Liver (tissue), 8 donors: ENCODE measurements at regions not wholly inside any gene's neighbourhood (a gene's known extent, or its start where the extent isn't known, plus 50 kb on each side); places are given as distances from the start of the nearest gene placed in this dataset.

Experiments used
- DNase-seq: peaks from one replicate; pipeline ENCODE4 v3.0.0-alpha.2; 2017; ENCODE audit warnings: low spot score
- H3K27ac ChIP-seq, 2 donors: one replicate each; pipeline ENCODE4 v1.7.0; 2013; ENCODE audit warnings: inconsistent platforms in 2 of 2, low read length in 2 of 2, control low read depth in 1 of 2, low read depth in 1 of 2, mild to moderate bottlenecking in 1 of 2
- H3K27me3 ChIP-seq, 4 donors: one replicate each; pipeline versions ENCODE4 v1.6.1 to v1.7.0; 2013; ENCODE audit warnings: low read length in 3 of 4, inconsistent platforms in 1 of 4, mild to moderate bottlenecking in 1 of 4, moderate library complexity in 1 of 4; ENCODE audit not compliant: control insufficient read depth in 4 of 4, insufficient read depth in 4 of 4
- H3K36me3 ChIP-seq, 4 donors: one replicate each; pipeline versions ENCODE4 v1.6.1 to v1.7.0; 2013; ENCODE audit warnings: low read length in 3 of 4, mild to moderate bottlenecking in 3 of 4, low read depth in 1 of 4, moderate library complexity in 1 of 4; ENCODE audit not compliant: control insufficient read depth in 4 of 4, insufficient read depth in 3 of 4
- H3K4me1 ChIP-seq, 4 donors: one replicate each; pipeline versions ENCODE4 v1.6.1 to v1.7.0; 2013; ENCODE audit warnings: low read length in 3 of 4, mild to moderate bottlenecking in 3 of 4, moderate library complexity in 1 of 4; ENCODE audit not compliant: control insufficient read depth in 4 of 4, insufficient read depth in 4 of 4
- H3K4me3 ChIP-seq, 3 donors: one replicate each; pipeline versions ENCODE4 v1.6.1 to v1.7.0; 2013; ENCODE audit warnings: low read length in 3 of 3, control low read depth in 1 of 3, low read depth in 1 of 3, mild to moderate bottlenecking in 1 of 3
- H3K9ac ChIP-seq, 2 donors: one replicate each; pipeline ENCODE4 v1.7.0; 2013; ENCODE audit warnings: low read length in 2 of 2, mild to moderate bottlenecking in 2 of 2, moderate library complexity in 2 of 2, control low read depth in 1 of 2, low read depth in 1 of 2
- H3K9me3 ChIP-seq, 4 donors: one replicate each; pipeline versions ENCODE4 v1.6.1 to v1.7.0; 2013; ENCODE audit warnings: low read length in 3 of 4; ENCODE audit not compliant: control insufficient read depth in 4 of 4
- CTCF ChIP-seq: fragments of 150-350 bp; IDR thresholded peaks from 2 replicates; pipeline ENCODE4 v1.5.1; 2017; ENCODE audit warnings: improper control_type of control experiment, low read depth, low read length; ENCODE audit not compliant: missing input control
- EGR1 ChIP-seq, 2 donors: IDR thresholded peaks; 2 replicates each; pipeline ENCODE4 v1.6.1; 2016 to 2018; ENCODE audit warnings: antibody characterized with exemption in 2 of 2, low read depth in 2 of 2
- FOXA1 ChIP-seq: IDR thresholded peaks from 2 replicates; pipeline ENCODE4 v1.6.1; 2016; ENCODE audit warnings: antibody characterized with exemption
- FOXA2 ChIP-seq: IDR thresholded peaks from 2 replicates; pipeline ENCODE4 v1.6.1; 2016; ENCODE audit warnings: antibody characterized with exemption
- GABPA ChIP-seq, 2 donors: IDR thresholded peaks in 1 of 2; conservative IDR thresholded peaks in 1 of 2; 2 replicates each; pipeline ENCODE4 v1.6.1; 2016; ENCODE audit warnings: antibody characterized with exemption in 2 of 2, mild to moderate bottlenecking in 1 of 2, moderate library complexity in 1 of 2
- HNF4A ChIP-seq, 2 donors: conservative IDR thresholded peaks; 2 replicates each; pipeline ENCODE4 v1.6.1; 2016; ENCODE audit warnings: antibody characterized with exemption in 2 of 2, mild to moderate bottlenecking in 2 of 2
- HNF4G ChIP-seq: IDR thresholded peaks from 2 replicates; pipeline ENCODE4 v1.6.1; 2016; ENCODE audit warnings: antibody characterized with exemption
- JUND ChIP-seq, 2 donors: IDR thresholded peaks; 2 replicates each; pipeline ENCODE4 v1.6.1; 2016; ENCODE audit warnings: antibody characterized with exemption in 2 of 2
- MAX ChIP-seq: IDR thresholded peaks from 2 replicates; pipeline ENCODE4 v1.6.1; 2016; ENCODE audit warnings: antibody characterized with exemption
- NR2F2 ChIP-seq: IDR thresholded peaks from 2 replicates; pipeline ENCODE4 v1.6.1; 2016; ENCODE audit warnings: antibody characterized with exemption
- RAD21 ChIP-seq, 2 donors: IDR thresholded peaks; 2 replicates each; pipeline ENCODE4 v1.6.1; 2016; ENCODE audit warnings: antibody characterized with exemption in 2 of 2, mild to moderate bottlenecking in 2 of 2
- RXRA ChIP-seq, 2 donors: IDR thresholded peaks; 2 replicates each; pipeline ENCODE4 v1.6.1; 2017 to 2018; ENCODE audit warnings: antibody characterized with exemption in 2 of 2, mild to moderate bottlenecking in 1 of 2
- SP1 ChIP-seq: IDR thresholded peaks from 2 replicates; pipeline ENCODE4 v1.6.1; 2018; ENCODE audit warnings: antibody characterized with exemption, mild to moderate bottlenecking
- TAF1 ChIP-seq: conservative IDR thresholded peaks from 2 replicates; pipeline ENCODE4 v1.6.1; 2016; ENCODE audit warnings: antibody characterized with exemption, mild to moderate bottlenecking
- YY1 ChIP-seq: IDR thresholded peaks from 2 replicates; pipeline ENCODE4 v1.6.1; 2016; ENCODE audit warnings: antibody characterized with exemption, mild to moderate bottlenecking
- ZBTB33 ChIP-seq: IDR thresholded peaks from 2 replicates; pipeline ENCODE4 v1.6.1; 2016; ENCODE audit warnings: antibody characterized with exemption
- WGBS: extraction: QIAGEN DNeasy Blood & Tissue Kit; methylation state at CpG from one replicate; pipeline ENCODE4 v1.1.7; 2013; 5-methylcytosine and 5-hydroxymethylcytosine counted together
- TF ChIP-seq, protein P1 (sequence below): IDR thresholded peaks from 2 replicates; pipeline ENCODE4 v1.6.1; 2016; ENCODE audit warnings: antibody characterized with exemption
- TF ChIP-seq, protein P2 (sequence below): IDR thresholded peaks from 2 replicates; pipeline ENCODE4 v1.6.1; 2016; ENCODE audit warnings: antibody characterized with exemption, mild to moderate bottlenecking
- donor health status: healthy.
- donor health status: healthy.
- donor health status: healthy.
- donor health status: healthy.
- donor health status: healthy.

DNA sequence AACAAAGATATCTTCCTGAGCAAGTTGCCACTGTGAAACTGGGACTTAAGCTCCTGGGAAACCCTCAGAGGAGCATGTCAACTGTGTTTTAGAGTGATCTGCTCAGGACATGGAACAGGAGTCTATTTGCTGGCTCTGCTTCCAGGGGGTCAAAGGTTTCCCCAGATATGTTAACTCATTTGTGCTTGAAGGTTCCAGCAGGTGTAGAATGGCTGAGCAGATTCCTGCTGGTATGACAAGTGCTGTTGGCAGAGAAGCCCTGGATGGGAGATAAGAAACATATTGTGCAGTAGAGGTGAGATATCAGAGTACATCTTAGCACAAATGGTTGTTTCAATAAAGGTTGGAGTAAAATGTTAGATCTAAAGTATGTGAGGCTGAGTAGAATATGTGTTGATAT, 282.7 kb upstream of the DACH1 start (continued):
- TF ChIP-seq NR2F2 = no peak
- TF ChIP-seq MAX = no peak
- TF ChIP-seq, protein P1, sequence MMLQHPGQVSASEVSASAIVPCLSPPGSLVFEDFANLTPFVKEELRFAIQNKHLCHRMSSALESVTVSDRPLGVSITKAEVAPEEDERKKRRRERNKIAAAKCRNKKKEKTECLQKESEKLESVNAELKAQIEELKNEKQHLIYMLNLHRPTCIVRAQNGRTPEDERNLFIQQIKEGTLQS = no peak
- no peak for TF ChIP-seq RAD21 (IDR thresholded peaks at IDR 0.05)
- TF ChIP-seq RXRA (IDR thresholded peaks at IDR 0.05) = no peak
- no peak for TF ChIP-seq TAF1
- no peak for TF ChIP-seq JUND (IDR thresholded peaks at IDR 0.05)

- H3K9me3 ChIP-seq = no peaks in the 10 kb centered on the region
- no peak for DNase-seq
- H3K27me3 ChIP-seq = no peaks in the 10 kb centered on the region
- H3K27ac ChIP-seq = no peak overlapping the region
- TF ChIP-seq EGR1 (IDR thresholded peaks at IDR 0.05; ENCODE audit: low read depth in 2 of 2) = no peak
- no peak for TF ChIP-seq GABPA (IDR thresholded peaks at IDR 0.05 in 1 of 2, conservative IDR thresholded peaks at IDR 0.05 in 1 of 2)
- TF ChIP-seq SP1 = no peak
- no peak for TF ChIP-seq HNF4G
- TF ChIP-seq, protein P2, sequence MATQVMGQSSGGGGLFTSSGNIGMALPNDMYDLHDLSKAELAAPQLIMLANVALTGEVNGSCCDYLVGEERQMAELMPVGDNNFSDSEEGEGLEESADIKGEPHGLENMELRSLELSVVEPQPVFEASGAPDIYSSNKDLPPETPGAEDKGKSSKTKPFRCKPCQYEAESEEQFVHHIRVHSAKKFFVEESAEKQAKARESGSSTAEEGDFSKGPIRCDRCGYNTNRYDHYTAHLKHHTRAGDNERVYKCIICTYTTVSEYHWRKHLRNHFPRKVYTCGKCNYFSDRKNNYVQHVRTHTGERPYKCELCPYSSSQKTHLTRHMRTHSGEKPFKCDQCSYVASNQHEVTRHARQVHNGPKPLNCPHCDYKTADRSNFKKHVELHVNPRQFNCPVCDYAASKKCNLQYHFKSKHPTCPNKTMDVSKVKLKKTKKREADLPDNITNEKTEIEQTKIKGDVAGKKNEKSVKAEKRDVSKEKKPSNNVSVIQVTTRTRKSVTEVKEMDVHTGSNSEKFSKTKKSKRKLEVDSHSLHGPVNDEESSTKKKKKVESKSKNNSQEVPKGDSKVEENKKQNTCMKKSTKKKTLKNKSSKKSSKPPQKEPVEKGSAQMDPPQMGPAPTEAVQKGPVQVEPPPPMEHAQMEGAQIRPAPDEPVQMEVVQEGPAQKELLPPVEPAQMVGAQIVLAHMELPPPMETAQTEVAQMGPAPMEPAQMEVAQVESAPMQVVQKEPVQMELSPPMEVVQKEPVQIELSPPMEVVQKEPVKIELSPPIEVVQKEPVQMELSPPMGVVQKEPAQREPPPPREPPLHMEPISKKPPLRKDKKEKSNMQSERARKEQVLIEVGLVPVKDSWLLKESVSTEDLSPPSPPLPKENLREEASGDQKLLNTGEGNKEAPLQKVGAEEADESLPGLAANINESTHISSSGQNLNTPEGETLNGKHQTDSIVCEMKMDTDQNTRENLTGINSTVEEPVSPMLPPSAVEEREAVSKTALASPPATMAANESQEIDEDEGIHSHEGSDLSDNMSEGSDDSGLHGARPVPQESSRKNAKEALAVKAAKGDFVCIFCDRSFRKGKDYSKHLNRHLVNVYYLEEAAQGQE = no peak
- no peak for TF ChIP-seq FOXA2
- TF ChIP-seq, protein P1 = no peak
- no peak for TF ChIP-seq YY1
- TF ChIP-seq FOXA1 = no peak
- TF ChIP-seq HNF4A (conservative IDR thresholded peaks at IDR 0.05) = no peak
- no peak for TF ChIP-seq RAD21 (IDR thresholded peaks at IDR 0.05)
- no peak for TF ChIP-seq MAX
- TF ChIP-seq NR2F2 = no peak
- 62% methylated on average over 5 of the region's 5 CpGs for WGBS
- no peak overlapping the region for H3K4me3 ChIP-seq
- H3K9ac ChIP-seq = no peak overlapping the region
- H3K4me1 ChIP-seq = no peaks in the 10 kb centered on the region
- no peaks in the 10 kb centered on the region for H3K36me3 ChIP-seq
These were observed 279.8 kb upstream of the DACH1 start for GRCh38 chr13:72146816-72147215.

DNA sequence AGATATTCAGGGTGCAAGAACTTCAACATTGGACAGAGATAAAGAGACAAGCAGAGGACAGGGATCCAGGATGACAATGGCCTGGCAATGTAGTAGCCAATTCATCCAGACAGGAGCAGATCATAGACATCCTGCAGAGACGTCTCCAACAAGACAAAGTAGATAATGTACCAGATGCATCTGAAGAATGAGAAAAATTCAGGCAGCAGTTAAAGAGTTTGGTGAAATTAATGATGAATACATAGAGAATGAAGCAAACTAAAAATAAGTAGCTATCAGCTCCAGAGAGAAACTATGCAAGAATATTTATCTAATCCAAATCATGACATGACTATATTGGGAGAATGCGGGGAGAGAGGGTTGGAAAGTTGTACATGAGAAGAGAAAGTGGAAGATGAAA, 278.4 kb upstream of the DACH1 start:
- 70% methylated on average over 2 of the region's 2 CpGs for WGBS

More for the DNA sequence above, 278.4 kb upstream of the DACH1 start:
- no peaks in the 10 kb centered on the region for H3K36me3 ChIP-seq
- no peak overlapping the region for H3K9ac ChIP-seq
- no peak for DNase-seq
- no peaks in the 10 kb centered on the region for H3K27me3 ChIP-seq
- no peak overlapping the region for H3K4me3 ChIP-seq
- H3K9me3 ChIP-seq = no peaks in the 10 kb centered on the region
- TF ChIP-seq SP1 = no peak
- no peak for TF ChIP-seq HNF4G
- TF ChIP-seq ZBTB33 = no peak
- TF ChIP-seq RAD21 (IDR thresholded peaks at IDR 0.05) = no peak
- TF ChIP-seq CTCF = no peak
- no peak for TF ChIP-seq TAF1
- no peak for TF ChIP-seq FOXA1
- no peak for TF ChIP-seq JUND (IDR thresholded peaks at IDR 0.05)
- no peak for TF ChIP-seq GABPA (IDR thresholded peaks at IDR 0.05 in 1 of 2, conservative IDR thresholded peaks at IDR 0.05 in 1 of 2)
- H3K4me1 ChIP-seq = peaks cover 0 to 2% (median 0%) of the 10 kb centered on the region in 4 donors
- H3K27ac ChIP-seq = no peak overlapping the region
